Mammary epithelial cell (primary cell): ENCODE measurements at regions not wholly inside any gene's neighbourhood (a gene's known extent, or its start where the extent isn't known, plus 50 kb on each side); places are given as distances from the start of the nearest gene placed in this dataset.

ENCODE experiments used
- EZH2 ChIP-seq: IDR thresholded peaks from 2 replicates; pipeline ENCODE4 v1.6.1; 2012; ENCODE audit warnings: low read length, inconsistent platforms, borderline replicate concordance
- TF ChIP-seq, protein P1 (sequence below), 2 donors: IDR thresholded peaks in 1 of 2; conservative IDR thresholded peaks in 1 of 2; 2 replicates each; pipeline ENCODE4 v1.5.1; 2011 to 2012; ENCODE audit warnings: inconsistent platforms in 2 of 2, low read length in 2 of 2, mild to moderate bottlenecking in 2 of 2, control low read depth in 1 of 2, low read depth in 1 of 2; ENCODE audit not compliant: insufficient read depth in 1 of 2; ENCODE audit errors: extremely low read depth in 1 of 2

DNA sequence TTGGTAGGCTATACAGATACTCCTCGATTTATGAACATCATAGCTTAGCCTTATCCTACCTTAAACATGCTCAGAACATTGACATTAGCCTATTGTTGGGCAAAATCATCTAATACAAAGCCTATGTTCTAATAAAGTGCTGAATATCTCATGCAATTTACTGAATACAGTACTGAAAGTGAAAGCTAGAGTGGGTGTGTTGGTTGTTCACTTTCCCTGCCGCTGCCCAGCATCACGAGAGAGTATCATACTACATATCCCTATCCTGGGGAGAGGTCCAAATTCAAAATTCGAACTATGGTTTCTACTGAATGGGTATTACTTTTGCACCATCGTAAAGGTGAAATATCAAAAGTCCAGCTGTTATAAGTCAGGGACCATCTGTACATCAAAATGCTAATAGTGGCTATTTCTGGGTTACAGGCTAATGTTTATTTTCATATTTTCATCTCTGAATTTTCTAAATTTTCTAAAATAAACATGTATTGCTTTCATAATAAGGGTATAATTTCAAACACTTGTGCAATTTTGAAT is 54.5 kb downstream of the NACA2 start:
- TF ChIP-seq, protein P1, sequence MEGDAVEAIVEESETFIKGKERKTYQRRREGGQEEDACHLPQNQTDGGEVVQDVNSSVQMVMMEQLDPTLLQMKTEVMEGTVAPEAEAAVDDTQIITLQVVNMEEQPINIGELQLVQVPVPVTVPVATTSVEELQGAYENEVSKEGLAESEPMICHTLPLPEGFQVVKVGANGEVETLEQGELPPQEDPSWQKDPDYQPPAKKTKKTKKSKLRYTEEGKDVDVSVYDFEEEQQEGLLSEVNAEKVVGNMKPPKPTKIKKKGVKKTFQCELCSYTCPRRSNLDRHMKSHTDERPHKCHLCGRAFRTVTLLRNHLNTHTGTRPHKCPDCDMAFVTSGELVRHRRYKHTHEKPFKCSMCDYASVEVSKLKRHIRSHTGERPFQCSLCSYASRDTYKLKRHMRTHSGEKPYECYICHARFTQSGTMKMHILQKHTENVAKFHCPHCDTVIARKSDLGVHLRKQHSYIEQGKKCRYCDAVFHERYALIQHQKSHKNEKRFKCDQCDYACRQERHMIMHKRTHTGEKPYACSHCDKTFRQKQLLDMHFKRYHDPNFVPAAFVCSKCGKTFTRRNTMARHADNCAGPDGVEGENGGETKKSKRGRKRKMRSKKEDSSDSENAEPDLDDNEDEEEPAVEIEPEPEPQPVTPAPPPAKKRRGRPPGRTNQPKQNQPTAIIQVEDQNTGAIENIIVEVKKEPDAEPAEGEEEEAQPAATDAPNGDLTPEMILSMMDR (conservative IDR thresholded peaks at IDR 0.05 in 1 of 2, IDR thresholded peaks at IDR 0.05 in 1 of 2; ENCODE audit: extremely low read depth in 1 of 2, insufficient read depth in 1 of 2, low read depth in 1 of 2, low read length in 2 of 2) = no peak
- no peak for TF ChIP-seq EZH2
